ENCODE measurements at regions not wholly inside any gene's neighbourhood (a gene's known extent, or its start where the extent isn't known, plus 50 kb on each side); places are given as distances from the start of the nearest gene placed in this dataset.

GRCh38 chr17:77266891-77267341, 126.1 kb downstream of the SEC14L1 start:
- no peak for DNase-seq (ENCODE audit: extremely low read depth, low read depth, low spot score)

DNA sequence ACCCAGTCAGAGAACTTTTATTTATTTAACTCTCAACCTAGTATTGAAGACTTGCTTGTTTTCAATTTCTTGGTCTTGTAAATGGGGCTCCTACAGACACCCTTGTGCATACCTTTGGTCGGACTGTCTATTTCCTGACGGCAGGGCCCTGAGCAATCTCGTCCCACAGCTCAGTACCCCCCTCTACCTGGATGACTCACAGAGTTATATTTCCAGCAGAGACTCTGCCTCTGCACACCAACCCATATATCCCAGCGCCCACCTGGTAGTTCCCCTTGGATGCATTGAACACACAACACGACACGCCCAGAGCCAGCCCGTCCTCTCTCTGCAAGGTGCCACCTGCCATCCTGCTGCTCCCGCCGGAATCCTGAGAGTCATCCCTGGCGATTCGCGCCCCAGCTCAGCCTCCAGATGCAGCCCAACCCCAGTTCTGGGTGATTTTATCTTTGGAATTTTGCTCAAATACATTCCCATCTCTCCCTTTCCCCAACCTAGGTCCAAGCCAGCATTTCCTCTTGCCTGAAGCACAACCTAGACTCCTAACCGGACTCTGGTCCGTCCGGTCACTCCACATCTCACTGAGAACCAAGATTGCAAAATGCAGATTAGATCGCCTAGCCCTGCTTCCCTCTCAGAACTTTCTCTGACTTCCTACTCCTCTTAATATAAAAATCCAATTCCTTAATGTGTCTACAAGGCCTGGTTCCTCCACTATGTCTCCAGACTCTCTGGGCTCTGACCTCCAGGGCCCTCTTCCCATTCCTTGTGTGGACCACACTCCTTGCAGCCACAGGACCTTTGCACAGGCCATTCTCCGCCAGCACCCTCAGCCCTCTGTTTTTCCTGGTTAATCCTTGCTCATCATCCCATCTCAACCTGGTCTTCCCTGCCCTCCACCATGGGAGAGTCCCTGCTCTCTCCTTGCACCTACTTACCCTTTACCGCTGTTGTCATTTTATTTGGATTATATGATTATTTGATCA, 129.2 kb downstream of the SEC14L1 start:
- DNase-seq (ENCODE audit: extremely low read depth, low read depth, low spot score) = no peak

DNA sequence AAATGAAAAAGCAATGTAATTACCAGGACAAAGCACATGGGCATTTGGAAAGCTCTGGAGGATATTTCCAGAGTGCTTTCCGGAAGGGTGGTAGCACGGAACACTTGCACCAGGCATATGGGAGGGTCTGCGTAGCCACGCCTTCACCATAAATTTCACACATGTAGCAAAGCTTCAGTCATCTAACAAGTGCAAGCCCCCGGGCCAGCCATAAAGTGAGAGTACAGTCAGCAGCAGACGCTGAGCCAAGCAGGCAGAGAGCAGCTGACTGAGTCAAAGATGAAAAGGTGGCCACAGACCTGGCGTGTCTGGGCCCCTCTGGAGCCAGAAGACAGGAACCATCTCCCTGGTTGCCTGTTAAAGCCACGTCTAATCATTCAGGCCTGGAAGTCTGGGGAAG, 130.6 kb downstream of the SEC14L1 start:
- no peak for DNase-seq (ENCODE audit: extremely low read depth, low read depth, low spot score)

DNA sequence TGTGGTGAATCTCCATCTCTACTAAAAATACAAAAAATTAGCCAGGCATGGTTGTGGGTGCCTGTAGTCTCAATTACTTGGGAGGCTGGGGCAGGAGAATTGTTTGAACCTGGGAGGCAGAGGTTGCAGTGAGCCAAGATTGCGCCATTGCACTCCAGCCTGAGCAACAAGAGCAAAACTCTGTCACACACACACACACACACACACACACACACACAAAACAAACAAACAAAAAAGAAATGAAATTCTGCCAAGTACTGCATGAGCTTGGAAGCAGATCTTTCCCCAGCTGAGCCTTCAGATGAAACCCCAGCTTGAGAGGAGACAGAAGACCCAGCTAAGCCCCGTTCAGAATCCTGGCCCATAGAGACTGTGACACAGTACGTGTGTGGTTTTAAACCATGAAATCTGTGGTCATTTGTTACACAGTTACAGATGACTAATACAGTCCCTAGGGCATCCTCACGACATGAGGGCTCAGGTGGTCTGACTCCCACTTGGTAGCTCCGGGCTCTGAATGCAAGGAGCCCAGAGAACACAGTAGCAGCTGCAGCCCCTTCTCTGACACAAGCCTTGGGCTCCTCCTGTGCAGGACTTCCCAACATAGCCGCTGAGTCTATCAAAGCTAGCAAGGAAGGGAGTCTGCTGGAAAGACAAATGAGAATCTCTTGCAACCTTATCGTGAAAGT, 132.8 kb downstream of the SEC14L1 start:
- DNase-seq (ENCODE audit: extremely low read depth, low read depth, low spot score) = no peak

GRCh38 chr17:77274096-77274845, 133.5 kb downstream of the SEC14L1 start:
- no peak for DNase-seq (ENCODE audit: extremely low read depth, low read depth, low spot score)

GRCh38 chr17:77279448-77280303, 138.9 kb downstream of the SEC14L1 start:
- DNase-seq (ENCODE audit: extremely low read depth, low read depth, low spot score) = no peak

DNA sequence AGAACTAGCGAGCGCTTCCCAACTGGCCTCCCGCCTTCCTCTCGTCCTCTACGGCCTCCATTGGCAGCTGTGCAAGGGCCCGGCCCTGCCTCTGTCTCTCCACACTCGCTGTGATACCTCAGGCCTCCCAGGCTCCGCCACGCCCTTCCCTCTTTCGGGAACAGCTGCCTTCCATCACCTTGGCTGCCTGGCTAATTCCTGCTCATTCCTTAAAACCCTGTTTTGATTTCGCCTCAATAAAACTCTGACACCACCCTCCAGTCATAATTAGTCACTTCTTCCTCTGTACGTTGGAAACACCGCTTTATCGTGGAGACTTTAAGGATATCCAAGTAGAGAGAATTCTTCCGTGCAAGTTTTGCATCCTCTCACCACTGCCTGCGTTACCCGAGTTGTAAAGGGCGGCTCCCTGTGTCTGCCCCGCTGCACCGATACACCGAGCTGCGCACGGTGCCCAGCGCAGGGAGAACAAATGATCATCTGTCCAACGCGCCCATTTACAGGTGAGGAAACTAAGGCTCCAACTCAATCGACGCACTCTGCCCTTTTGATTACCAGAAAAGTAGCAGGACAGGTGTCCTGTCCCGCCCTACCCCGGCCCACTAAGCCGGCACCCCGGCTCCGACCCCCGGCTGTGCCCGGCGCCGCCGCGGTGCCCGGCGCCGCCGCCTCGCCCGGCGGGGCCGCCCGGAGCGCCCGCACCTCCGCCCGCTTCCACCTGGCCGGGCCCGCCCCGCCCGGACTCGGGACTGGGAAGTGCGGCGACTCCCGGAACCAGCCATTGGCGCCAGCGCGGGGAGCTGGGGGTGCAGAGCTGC, 139.7 kb downstream of the SEC14L1 start:
- DNase-seq (ENCODE audit: extremely low read depth, low read depth, low spot score) = peak; percentile 22

- no peak for DNase-seq (ENCODE audit: extremely low read depth, low read depth, low spot score)
These were observed 140.5 kb downstream of the SEC14L1 start for GRCh38 chr17:77281122-77281903.

DNA sequence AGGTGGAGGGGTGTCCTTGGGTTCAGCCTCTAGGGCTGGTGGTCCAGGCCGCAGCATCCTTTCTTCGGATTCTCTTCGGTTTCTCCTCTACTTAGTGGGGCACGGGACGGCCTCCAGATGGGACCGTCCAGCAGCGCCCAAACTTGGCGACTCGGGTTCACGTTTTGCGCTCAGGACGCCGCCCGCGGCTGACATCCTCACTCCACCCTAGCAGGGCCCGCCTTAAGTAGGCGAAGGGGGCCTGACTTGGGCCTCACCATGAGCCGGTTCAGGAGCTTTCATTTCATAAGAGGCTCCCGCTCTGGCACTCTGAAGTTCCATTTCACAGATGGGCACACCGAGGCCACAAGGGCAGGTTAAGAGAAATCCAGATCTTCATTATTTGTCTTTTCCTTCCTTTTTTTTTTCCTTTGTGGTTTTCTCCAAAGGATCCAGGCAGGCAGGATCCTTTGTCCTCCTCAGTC, 141.2 kb downstream of the SEC14L1 start:
- no peak for DNase-seq (ENCODE audit: extremely low read depth, low read depth, low spot score)

- DNase-seq (ENCODE audit: extremely low read depth, low read depth, low spot score) = no peak
These were observed 142.1 kb downstream of the SEC14L1 start for GRCh38 chr17:77282524-77283515.

DNA sequence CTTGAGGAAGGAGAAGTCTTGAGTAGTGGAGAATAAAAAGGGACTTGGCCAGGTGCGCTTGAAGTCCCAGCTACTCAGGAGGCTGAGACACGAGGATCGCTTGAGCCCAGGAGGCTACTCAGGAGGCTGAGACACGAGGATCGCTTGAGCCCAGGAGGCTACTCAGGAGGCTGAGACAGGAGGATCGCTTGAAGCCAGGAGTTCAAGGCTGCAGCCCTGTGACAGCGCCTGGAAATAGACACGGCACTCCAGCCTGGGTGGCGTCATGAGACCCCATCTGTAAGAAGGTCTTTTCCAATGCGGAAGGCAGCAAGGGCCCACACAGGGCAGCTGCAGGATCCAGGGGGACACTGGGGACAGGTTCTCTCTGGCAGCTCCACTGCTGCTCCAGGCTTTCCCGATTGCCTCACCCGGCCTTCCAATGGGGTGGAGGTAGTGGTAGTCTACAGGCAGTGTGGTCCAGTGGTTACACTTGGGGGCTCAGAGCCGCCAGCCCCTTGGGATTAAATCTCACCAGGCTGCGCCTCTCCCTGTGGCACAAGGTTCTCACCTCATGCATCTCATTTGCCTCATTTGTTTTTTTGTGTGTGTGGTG, 143.4 kb downstream of the SEC14L1 start:
- DNase-seq (ENCODE audit: extremely low read depth, low read depth, low spot score) = no peak

GRCh38 chr17:77285594-77286390, 145.0 kb downstream of the SEC14L1 start:
- no peak for DNase-seq (ENCODE audit: extremely low read depth, low read depth, low spot score)

- DNase-seq (ENCODE audit: extremely low read depth, low read depth, low spot score) = no peak
These were observed 145.5 kb downstream of the SEC14L1 start for GRCh38 chr17:77286391-77286640.

GRCh38 chr17:77286641-77287431, 146.1 kb downstream of the SEC14L1 start:
- DNase-seq (ENCODE audit: extremely low read depth, low read depth, low spot score) = peak; percentile 23

- DNase-seq (ENCODE audit: extremely low read depth, low read depth, low spot score) = no peak
These were observed 146.8 kb downstream of the SEC14L1 start for GRCh38 chr17:77287432-77288068.

Data from glomerular endothelial cell (primary cell).